ENCODE measurements at regions not wholly inside any gene's neighbourhood (a gene's known extent, or its start where the extent isn't known, plus 50 kb on each side); places are given as distances from the start of the nearest gene placed in this dataset.

DNA sequence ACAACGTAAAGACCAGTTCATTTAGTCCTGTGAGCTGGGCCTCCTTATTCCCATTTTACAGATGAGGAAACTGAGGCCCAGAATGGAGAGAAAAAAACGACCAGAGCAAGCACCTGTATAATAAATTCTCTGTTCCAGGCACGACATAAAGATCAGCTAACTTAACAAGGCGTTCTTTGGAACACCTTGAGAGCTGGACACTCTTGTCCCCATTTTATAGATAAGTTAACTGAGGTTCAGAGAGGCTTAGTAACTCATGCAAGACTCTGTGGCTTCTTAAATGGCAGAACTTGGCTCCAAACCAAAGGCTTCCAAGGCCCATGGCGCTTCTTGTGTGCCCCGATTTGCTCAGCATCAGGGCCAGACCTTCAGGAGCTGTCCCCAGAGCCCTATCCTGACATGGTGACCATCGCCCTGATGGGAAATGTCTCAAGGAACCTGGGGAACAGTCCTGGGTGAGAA lies 142.1 kb downstream of the VEGFA start:
- DNase-seq (ENCODE audit: low read depth) = no peak
- Histone ChIP-seq H3K9me3 (ENCODE audit: control insufficient read depth, low read length) (no peaks in the 10 kb centered on the region), H3K36me3 (ENCODE audit: control insufficient read depth, insufficient read depth, low read length, severe bottlenecking) (no peaks in the 10 kb centered on the region), H3K4me3 (ENCODE audit: low read length) (no peak overlapping the region), H3K4me1 (ENCODE audit: control insufficient read depth, insufficient read depth, low read length) (peaks cover 24% of the 10 kb centered on the region), H3K9ac (ENCODE audit: low read length) (no peak overlapping the region), H3K27me3 (replicated peaks; ENCODE audit: control insufficient read depth, insufficient read depth, low read length) (peaks cover 12% of the 10 kb centered on the region)

DNA sequence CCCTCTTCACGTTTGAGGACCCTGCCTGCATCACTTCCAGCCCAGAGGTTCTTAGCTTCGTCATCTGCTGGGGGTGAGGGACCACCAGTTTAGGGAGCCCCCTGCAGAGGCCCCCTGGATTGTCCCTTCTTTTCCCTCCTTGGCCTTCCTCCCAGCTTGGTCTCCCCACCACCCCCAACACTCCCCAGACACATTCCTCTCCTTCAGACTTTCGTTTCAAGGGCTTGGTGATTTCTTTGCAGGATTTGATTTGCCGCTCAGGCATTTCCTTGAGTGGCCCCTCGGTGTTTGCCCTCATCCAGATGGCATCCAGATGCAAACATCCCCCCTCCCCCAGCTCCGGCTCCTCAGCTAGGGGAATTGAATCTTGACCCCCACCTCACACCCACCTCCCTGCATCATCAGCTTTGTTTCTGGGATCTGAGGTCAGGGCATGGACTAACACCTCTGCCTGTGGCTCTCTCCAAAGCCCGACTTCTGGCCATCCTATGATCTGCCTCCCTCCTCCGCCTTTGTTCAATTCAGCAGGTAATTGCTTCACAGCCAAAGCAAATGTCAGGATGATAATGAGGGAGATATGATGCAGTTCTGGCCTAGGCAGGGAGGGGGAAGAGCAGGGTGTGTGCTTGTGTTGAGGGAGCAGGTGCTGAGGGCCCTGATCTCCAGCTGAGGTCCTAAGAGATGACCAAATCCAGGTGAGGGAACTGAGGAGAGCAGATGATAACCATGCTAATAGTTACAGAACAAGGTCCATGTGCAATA lies 141.5 kb downstream of the VEGFA start:
- H3K4me1 ChIP-seq (ENCODE audit: control insufficient read depth, insufficient read depth, low read length) = peaks cover 18% of the 10 kb centered on the region
- no peaks in the 10 kb centered on the region for H3K9me3 ChIP-seq (ENCODE audit: control insufficient read depth, low read length)
- H3K36me3 ChIP-seq (ENCODE audit: control insufficient read depth, insufficient read depth, low read length, severe bottlenecking) = no peaks in the 10 kb centered on the region
- H3K4me3 ChIP-seq (ENCODE audit: low read length) = no peak overlapping the region
- peak; percentile 45 for DNase-seq (ENCODE audit: low read depth)
- H3K9ac ChIP-seq (ENCODE audit: low read length) = no peak overlapping the region
- peaks cover 18% of the 10 kb centered on the region for H3K27me3 ChIP-seq (replicated peaks; ENCODE audit: control insufficient read depth, insufficient read depth, low read length)

DNA sequence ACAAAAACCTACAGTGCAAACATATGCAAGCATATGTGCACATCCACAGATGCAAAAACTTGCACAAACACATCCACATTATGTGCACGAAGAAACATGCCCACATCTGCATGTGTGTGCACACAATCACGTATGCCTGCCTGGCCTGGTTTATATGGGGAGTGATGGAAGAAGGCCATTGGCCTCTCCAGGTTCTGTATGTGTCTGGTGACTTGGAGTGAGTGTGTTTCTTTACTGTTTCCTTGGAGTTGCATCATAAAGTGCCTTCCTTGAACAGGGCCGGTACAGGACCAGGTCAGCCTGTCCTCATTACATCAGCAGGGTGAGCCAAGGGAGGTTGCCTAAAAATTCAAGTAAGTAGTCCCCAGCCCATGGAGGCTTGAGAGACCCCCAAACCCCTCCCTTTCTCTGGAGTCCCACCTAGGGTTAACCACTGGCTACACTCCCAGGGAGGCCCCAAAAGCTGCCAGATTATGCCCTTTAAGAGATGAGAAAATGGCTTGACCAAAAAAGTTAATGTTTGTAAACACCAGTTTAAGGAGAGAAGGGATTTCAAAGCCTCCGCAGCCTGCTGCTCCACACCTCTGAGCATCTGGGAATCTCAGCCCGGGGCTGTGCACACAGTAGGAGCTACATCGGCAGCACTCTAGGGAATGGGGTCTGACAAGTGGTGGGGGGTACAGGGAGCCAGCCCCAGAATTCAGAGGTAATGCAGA lies 140.8 kb downstream of the VEGFA start:
- Histone ChIP-seq H3K4me1 (ENCODE audit: control insufficient read depth, insufficient read depth, low read length) (peaks cover 11% of the 10 kb centered on the region), H3K9ac (ENCODE audit: low read length) (peak overlapping the region; percentile 13), H3K27me3 (replicated peaks; ENCODE audit: control insufficient read depth, insufficient read depth, low read length) (peaks cover 21% of the 10 kb centered on the region), H3K36me3 (ENCODE audit: control insufficient read depth, insufficient read depth, low read length, severe bottlenecking) (no peaks in the 10 kb centered on the region), H3K9me3 (ENCODE audit: control insufficient read depth, low read length) (no peaks in the 10 kb centered on the region), H3K4me3 (ENCODE audit: low read length) (no peak overlapping the region)
- peak; percentile 85 for DNase-seq (ENCODE audit: low read depth)

DNA sequence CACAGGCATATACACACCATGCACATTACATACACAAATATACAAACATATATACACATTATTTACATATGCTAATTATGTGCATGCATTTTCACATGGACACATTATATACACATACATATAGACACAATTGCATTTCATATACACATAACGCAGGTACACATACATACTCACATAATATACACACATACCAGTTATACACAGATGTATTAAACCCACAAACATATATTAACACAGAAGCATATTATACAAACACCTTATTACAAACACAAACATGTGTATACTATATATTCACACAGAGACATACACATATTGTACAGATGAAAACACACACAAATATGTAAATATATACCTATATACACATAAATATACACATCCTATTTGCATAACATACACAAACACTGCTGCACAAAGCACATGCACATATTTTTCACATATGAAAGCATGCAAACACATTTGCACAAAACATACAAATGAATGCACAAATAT lies 140.2 kb downstream of the VEGFA start:
- H3K27me3 ChIP-seq (replicated peaks; ENCODE audit: control insufficient read depth, insufficient read depth, low read length) = peaks cover 26% of the 10 kb centered on the region
- H3K4me3 ChIP-seq (ENCODE audit: low read length) = no peak overlapping the region
- no peaks in the 10 kb centered on the region for H3K9me3 ChIP-seq (ENCODE audit: control insufficient read depth, low read length)
- no peak overlapping the region for H3K9ac ChIP-seq (ENCODE audit: low read length)
- H3K4me1 ChIP-seq (ENCODE audit: control insufficient read depth, insufficient read depth, low read length) = peaks cover 9% of the 10 kb centered on the region
- H3K36me3 ChIP-seq (ENCODE audit: control insufficient read depth, insufficient read depth, low read length, severe bottlenecking) = no peaks in the 10 kb centered on the region
- DNase-seq (ENCODE audit: low read depth) = no peak

DNA sequence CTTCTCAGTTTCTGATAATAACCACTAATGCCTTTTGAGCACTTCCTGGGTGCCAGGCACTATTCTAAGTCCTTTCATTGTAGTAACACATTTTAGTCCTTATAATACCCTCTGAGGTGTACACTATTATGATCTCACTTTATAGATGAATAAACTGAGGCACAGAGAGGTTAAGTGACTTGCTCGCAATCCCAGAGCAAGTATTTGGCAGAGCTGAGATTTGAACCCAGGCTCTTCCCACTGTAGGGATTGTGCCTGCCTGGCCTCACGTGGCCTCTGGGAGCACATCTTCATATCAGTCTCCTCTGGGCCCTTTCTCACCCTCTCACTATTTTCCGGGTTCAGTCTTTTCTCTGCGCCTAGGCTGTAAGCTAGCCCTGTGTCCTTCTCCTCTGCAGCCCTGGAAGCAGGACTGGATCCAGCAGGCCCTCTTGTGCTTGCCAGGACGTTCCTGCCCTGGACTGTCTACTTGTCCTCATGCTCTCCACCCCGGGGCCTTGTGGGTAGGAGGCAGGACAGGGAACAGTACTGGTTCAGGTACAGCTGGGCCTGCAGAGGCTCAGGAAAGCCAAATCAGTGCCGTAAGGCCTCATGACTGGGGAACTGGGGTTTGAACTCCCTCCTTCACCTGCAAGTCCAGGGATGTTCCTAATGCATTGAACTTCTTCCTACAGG lies 139.6 kb downstream of the VEGFA start:
- Histone ChIP-seq H3K27me3 (replicated peaks; ENCODE audit: control insufficient read depth, insufficient read depth, low read length) (peaks cover 27% of the 10 kb centered on the region), H3K36me3 (ENCODE audit: control insufficient read depth, insufficient read depth, low read length, severe bottlenecking) (no peaks in the 10 kb centered on the region), H3K4me1 (ENCODE audit: control insufficient read depth, insufficient read depth, low read length) (peaks cover 9% of the 10 kb centered on the region), H3K9me3 (ENCODE audit: control insufficient read depth, low read length) (no peaks in the 10 kb centered on the region), H3K4me3 (ENCODE audit: low read length) (no peak overlapping the region), H3K9ac (ENCODE audit: low read length) (no peak overlapping the region)
- DNase-seq (ENCODE audit: low read depth) = no peak

DNA sequence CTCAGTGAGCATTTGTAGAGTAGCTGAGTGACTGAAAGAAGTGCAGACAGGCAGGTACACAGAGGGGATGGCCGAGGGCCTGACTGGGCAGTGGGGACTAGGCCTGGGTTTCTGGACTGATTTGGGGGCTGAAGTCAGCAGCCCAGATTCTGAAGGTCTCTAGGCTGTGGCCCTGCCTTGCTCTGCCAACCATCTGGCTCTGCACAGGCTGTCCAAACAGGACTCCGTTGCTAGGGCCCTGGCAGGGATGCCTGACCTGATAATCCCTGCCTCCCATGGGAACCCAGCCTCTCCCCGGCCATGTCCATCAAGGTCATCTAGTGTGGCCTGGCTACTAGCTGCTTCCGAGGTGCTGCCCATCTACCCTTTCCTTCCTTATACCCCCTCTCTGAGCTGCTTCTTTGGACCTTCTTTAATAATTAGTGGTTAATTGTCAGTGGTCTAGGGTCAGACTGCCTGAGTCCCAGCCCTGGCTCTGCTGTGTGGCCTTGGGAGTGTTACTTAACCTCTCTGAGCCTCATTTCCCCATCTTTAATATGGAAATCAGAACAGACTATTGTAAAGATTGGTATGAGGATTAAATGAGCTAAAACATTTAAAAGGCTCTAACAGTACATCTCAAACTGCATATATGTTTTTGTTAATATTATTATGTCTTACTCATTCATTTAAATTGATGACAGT lies 137.9 kb downstream of the VEGFA start:
- H3K9ac ChIP-seq (ENCODE audit: low read length) = no peak overlapping the region
- no peak for DNase-seq (ENCODE audit: low read depth)
- H3K9me3 ChIP-seq (ENCODE audit: control insufficient read depth, low read length) = no peaks in the 10 kb centered on the region
- no peak overlapping the region for H3K4me3 ChIP-seq (ENCODE audit: low read length)
- peaks cover 27% of the 10 kb centered on the region for H3K27me3 ChIP-seq (replicated peaks; ENCODE audit: control insufficient read depth, insufficient read depth, low read length)
- peaks cover 9% of the 10 kb centered on the region for H3K4me1 ChIP-seq (ENCODE audit: control insufficient read depth, insufficient read depth, low read length)
- no peaks in the 10 kb centered on the region for H3K36me3 ChIP-seq (ENCODE audit: control insufficient read depth, insufficient read depth, low read length, severe bottlenecking)

DNA sequence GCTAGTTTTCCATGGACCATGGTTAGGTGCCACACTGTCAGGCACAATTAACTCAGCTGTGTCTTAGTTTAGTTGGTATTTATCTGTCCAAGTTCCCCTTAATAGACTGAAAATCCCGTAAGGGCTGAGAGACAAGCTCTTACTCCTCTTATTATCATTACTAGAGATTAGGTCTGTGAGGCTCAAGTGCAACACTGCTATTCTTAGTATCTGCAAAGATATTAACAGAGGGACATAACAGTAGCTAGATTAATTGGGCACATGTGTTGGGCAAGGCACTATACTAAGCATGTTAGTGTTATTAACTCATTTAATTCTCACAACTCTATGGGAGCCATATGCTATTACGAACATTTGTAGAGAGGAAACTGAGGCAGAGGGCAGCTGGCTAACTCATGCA lies 137.3 kb downstream of the VEGFA start:
- Histone ChIP-seq H3K9me3 (ENCODE audit: control insufficient read depth, low read length) (no peaks in the 10 kb centered on the region), H3K4me3 (ENCODE audit: low read length) (no peak overlapping the region), H3K4me1 (ENCODE audit: control insufficient read depth, insufficient read depth, low read length) (peaks cover 9% of the 10 kb centered on the region), H3K36me3 (ENCODE audit: control insufficient read depth, insufficient read depth, low read length, severe bottlenecking) (no peaks in the 10 kb centered on the region), H3K27me3 (replicated peaks; ENCODE audit: control insufficient read depth, insufficient read depth, low read length) (peaks cover 32% of the 10 kb centered on the region), H3K9ac (ENCODE audit: low read length) (no peak overlapping the region)
- DNase-seq (ENCODE audit: low read depth) = no peak

DNA sequence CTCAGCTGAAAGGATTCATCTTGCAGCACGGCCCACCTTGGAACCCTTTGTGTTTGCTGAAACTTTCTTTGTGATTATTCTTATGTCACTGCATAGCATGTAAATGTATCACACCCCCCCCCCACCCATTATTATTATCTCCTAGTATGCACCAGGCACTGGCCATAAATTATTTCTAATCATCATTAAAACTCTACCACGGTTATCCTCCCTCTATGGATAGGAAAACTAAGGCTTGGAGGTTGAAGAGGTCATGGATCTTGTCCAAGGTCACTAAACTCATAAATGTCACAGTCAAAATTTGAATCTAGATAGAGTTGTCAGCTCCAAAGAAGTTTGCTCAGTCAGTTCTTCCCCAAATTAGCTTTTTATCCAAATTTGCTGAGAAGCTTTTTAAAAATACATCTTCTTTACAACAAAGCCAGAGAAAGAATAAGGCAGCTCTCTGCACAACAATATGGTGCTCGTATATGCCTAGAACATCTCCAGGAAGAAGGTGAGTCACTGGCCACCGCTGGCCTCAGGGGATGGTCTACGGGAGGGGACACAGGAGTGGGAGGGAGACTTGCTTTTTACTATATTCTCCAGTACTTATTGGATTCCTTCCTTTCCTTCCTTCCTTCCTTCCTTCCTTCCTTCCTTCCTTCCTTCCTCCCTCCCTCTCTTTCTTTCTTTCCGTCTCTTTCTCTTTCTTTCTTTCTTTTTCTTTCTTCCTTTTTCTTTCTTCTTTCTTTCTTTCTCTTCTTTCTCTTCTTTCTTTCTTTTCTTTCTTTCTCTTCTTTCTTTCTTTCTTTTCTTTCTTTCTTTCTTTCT lies 134.5 kb downstream of the VEGFA start:
- DNase-seq (ENCODE audit: low read depth) = no peak
- Histone ChIP-seq H3K27me3 (replicated peaks; ENCODE audit: control insufficient read depth, insufficient read depth, low read length) (peaks cover 25% of the 10 kb centered on the region), H3K9ac (ENCODE audit: low read length) (no peak overlapping the region), H3K4me1 (ENCODE audit: control insufficient read depth, insufficient read depth, low read length) (no peaks in the 10 kb centered on the region), H3K4me3 (ENCODE audit: low read length) (no peak overlapping the region), H3K36me3 (ENCODE audit: control insufficient read depth, insufficient read depth, low read length, severe bottlenecking) (no peaks in the 10 kb centered on the region), H3K9me3 (ENCODE audit: control insufficient read depth, low read length) (no peaks in the 10 kb centered on the region)

DNA sequence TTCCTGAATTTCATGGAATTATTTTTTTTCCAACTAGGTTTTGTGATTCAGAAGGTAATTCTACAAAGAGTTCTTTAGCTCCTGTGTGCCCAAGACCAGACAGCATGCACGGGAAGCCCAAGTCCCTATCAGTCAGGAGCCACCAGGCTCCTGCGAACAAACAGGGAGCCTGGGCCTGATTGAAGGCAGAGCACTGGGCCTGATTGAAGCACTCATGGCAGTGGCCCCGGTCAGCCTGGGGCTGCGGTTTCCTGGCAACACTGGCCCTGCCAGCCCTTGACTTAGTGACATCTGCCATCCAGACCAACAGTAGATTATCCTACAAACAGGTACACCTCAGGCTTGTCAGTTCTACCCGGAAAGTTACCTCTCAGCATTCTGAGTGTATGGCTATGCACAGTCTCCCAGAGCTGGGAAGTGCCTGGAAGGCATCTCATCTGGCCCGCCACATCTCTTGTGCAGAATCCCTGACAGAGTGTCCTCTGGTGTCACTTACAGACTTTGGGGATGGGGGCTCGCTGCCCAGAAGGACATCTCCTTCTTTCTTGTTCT lies 133.8 kb downstream of the VEGFA start:
- no peaks in the 10 kb centered on the region for H3K9me3 ChIP-seq (ENCODE audit: control insufficient read depth, low read length)
- no peak for DNase-seq (ENCODE audit: low read depth)
- H3K36me3 ChIP-seq (ENCODE audit: control insufficient read depth, insufficient read depth, low read length, severe bottlenecking) = no peaks in the 10 kb centered on the region
- H3K27me3 ChIP-seq (replicated peaks; ENCODE audit: control insufficient read depth, insufficient read depth, low read length) = peaks cover 25% of the 10 kb centered on the region
- no peaks in the 10 kb centered on the region for H3K4me1 ChIP-seq (ENCODE audit: control insufficient read depth, insufficient read depth, low read length)
- no peak overlapping the region for H3K4me3 ChIP-seq (ENCODE audit: low read length)
- H3K9ac ChIP-seq (ENCODE audit: low read length) = no peak overlapping the region

DNA sequence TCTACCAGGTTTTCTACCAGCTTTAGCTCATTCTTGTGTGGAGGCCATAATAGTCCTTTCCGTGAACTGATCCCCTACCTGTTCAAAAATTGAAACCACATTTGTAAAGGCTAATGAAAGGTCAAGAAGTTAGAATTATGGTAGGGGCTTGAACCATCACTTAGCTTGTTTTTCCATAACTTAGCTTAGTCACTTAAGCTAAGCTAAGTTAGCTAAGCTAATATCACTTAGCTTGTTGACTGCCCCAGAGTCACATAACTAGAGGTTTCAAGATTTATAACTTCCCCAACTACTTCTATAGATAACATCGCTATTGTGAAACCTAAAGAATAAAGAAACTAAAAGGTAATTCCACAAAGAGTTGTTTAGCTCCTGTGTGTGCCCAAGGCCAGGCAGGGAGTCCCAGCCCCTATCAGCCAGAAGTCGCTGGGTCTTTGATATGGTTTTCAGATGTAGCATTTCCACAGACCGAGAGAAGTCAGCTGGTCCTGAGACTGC lies 131.8 kb downstream of the VEGFA start:
- H3K4me1 ChIP-seq (ENCODE audit: control insufficient read depth, insufficient read depth, low read length) = no peaks in the 10 kb centered on the region
- no peak for DNase-seq (ENCODE audit: low read depth)
- no peak overlapping the region for H3K9ac ChIP-seq (ENCODE audit: low read length)
- H3K4me3 ChIP-seq (ENCODE audit: low read length) = no peak overlapping the region
- H3K36me3 ChIP-seq (ENCODE audit: control insufficient read depth, insufficient read depth, low read length, severe bottlenecking) = no peaks in the 10 kb centered on the region
- no peaks in the 10 kb centered on the region for H3K9me3 ChIP-seq (ENCODE audit: control insufficient read depth, low read length)
- peaks cover 24% of the 10 kb centered on the region for H3K27me3 ChIP-seq (replicated peaks; ENCODE audit: control insufficient read depth, insufficient read depth, low read length)
